B cell (primary cell): ENCODE measurements at regions not wholly inside any gene's neighbourhood (a gene's known extent, or its start where the extent isn't known, plus 50 kb on each side); places are given as distances from the start of the nearest gene placed in this dataset.

Experiments used
- EZH2 ChIP-seq: IDR thresholded peaks from 2 replicates; pipeline ENCODE4 v1.6.1; 2012; ENCODE audit warnings: borderline replicate concordance, low read depth, mild to moderate bottlenecking, moderate library complexity, low read length; ENCODE audit not compliant: insufficient read depth, poor library complexity, severe bottlenecking
- TF ChIP-seq, protein P1 (sequence below): fragments of 200-600 bp; IDR thresholded peaks from one replicate; pipeline ENCODE4 v1.8.0; 2022; ENCODE audit warnings: antibody characterized with exemption, mild to moderate bottlenecking

DNA sequence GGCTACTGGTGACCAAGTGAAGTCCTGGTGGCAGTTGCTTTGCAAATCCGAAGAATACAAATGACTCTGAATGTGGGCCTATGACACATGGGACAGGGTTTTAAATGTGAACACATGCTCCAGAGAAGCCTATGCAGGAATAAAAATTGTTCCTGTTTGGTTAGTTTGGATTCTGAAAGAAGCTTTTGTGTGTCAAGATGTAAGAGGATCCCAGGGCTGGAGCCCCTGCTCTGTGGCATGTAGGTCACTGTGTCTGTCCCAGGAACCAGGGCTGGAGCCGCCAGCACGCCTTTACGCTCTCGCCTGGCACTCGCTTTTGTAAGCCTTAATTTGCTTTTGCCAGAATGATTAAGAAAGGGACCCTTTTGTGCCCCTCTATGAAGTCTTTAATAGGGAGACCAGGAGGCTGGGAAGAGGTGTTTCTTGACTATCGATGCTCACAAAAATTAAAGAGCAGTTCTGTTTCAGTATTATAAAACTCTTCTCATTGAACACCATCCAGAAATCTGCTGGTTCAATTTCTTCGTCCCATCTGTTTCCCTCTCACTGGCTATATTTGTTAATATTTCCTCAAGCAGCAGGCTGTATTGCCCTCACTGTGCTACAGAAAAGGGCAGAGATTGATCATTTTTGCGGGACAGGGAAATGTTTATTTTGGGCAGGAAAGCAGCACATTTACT is 532.7 kb upstream of the POU3F3 start:
- TF ChIP-seq, protein P1, sequence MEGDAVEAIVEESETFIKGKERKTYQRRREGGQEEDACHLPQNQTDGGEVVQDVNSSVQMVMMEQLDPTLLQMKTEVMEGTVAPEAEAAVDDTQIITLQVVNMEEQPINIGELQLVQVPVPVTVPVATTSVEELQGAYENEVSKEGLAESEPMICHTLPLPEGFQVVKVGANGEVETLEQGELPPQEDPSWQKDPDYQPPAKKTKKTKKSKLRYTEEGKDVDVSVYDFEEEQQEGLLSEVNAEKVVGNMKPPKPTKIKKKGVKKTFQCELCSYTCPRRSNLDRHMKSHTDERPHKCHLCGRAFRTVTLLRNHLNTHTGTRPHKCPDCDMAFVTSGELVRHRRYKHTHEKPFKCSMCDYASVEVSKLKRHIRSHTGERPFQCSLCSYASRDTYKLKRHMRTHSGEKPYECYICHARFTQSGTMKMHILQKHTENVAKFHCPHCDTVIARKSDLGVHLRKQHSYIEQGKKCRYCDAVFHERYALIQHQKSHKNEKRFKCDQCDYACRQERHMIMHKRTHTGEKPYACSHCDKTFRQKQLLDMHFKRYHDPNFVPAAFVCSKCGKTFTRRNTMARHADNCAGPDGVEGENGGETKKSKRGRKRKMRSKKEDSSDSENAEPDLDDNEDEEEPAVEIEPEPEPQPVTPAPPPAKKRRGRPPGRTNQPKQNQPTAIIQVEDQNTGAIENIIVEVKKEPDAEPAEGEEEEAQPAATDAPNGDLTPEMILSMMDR: no peak
- TF ChIP-seq EZH2: no peak
